ENCODE measurements at regions not wholly inside any gene's neighbourhood (a gene's known extent, or its start where the extent isn't known, plus 50 kb on each side); places are given as distances from the start of the nearest gene placed in this dataset.

GRCh38 chr9:14524873-14525515, 168.2 kb downstream of the ZDHHC21 start:
- H3K27me3 Mint-ChIP-seq = no peaks in the 10 kb centered on the region
- H3K36me3 Mint-ChIP-seq = no peaks in the 10 kb centered on the region
- H3K4me1 Mint-ChIP-seq = no peaks in the 10 kb centered on the region
- no peaks in the 10 kb centered on the region for H3K9me3 Mint-ChIP-seq
- H3K4me3 Mint-ChIP-seq = no peak overlapping the region
- H3K9me3 ChIP-seq (ENCODE audit: low read length) = no peaks in the 10 kb centered on the region
- ChIA-PET CTCF (no interaction called here), POLR2A (no interaction called here)
- no peak overlapping the region for H3K27ac Mint-ChIP-seq
- DNase-seq = no peak
- H3K4me1 ChIP-seq (ENCODE audit: insufficient read depth, low read length) = no peaks in the 10 kb centered on the region
- H3K27ac ChIP-seq (ENCODE audit: low read depth, low read length) = peak overlapping the region; percentile 32
- no peaks in the 10 kb centered on the region for H3K27me3 ChIP-seq (ENCODE audit: insufficient read depth, low read length, poor library complexity, severe bottlenecking)
- no peaks in the 10 kb centered on the region for H3K36me3 ChIP-seq (ENCODE audit: insufficient read depth, low read length)
- H3K4me3 ChIP-seq (ENCODE audit: low read length) = no peak overlapping the region

GRCh38 chr9:14523545-14523944, 169.7 kb downstream of the ZDHHC21 start:
- Mint-ChIP-seq H3K27ac (no peak overlapping the region), H3K4me3 (no peak overlapping the region), H3K27me3 (no peaks in the 10 kb centered on the region), H3K9me3 (no peaks in the 10 kb centered on the region), H3K4me1 (no peaks in the 10 kb centered on the region), H3K36me3 (no peaks in the 10 kb centered on the region)
- no peak for DNase-seq
- Histone ChIP-seq H3K27me3 (ENCODE audit: insufficient read depth, low read length, poor library complexity, severe bottlenecking) (no peaks in the 10 kb centered on the region), H3K9me3 (ENCODE audit: low read length) (no peaks in the 10 kb centered on the region), H3K4me1 (ENCODE audit: insufficient read depth, low read length) (no peaks in the 10 kb centered on the region), H3K27ac (ENCODE audit: low read depth, low read length) (peak overlapping the region; percentile 35), H3K4me3 (ENCODE audit: low read length) (no peak overlapping the region), H3K36me3 (ENCODE audit: insufficient read depth, low read length) (no peaks in the 10 kb centered on the region)
- ChIA-PET POLR2A (no interaction called here), CTCF (no interaction called here)

GRCh38 chr9:14522627-14523379, 170.4 kb downstream of the ZDHHC21 start:
- H3K27ac Mint-ChIP-seq = no peak overlapping the region
- Histone ChIP-seq H3K4me3 (ENCODE audit: low read length) (no peak overlapping the region), H3K27me3 (ENCODE audit: insufficient read depth, low read length, poor library complexity, severe bottlenecking) (no peaks in the 10 kb centered on the region), H3K4me1 (ENCODE audit: insufficient read depth, low read length) (no peaks in the 10 kb centered on the region), H3K9me3 (ENCODE audit: low read length) (no peaks in the 10 kb centered on the region), H3K27ac (ENCODE audit: low read depth, low read length) (peak overlapping the region; percentile 35), H3K36me3 (ENCODE audit: insufficient read depth, low read length) (no peaks in the 10 kb centered on the region)
- H3K9me3 Mint-ChIP-seq = no peaks in the 10 kb centered on the region
- ChIA-PET POLR2A (no interaction called here), CTCF (no interaction called here)
- H3K4me1 Mint-ChIP-seq = no peaks in the 10 kb centered on the region
- no peaks in the 10 kb centered on the region for H3K36me3 Mint-ChIP-seq
- H3K4me3 Mint-ChIP-seq = no peak overlapping the region
- H3K27me3 Mint-ChIP-seq = no peaks in the 10 kb centered on the region
- no peak for DNase-seq

- Histone ChIP-seq H3K4me1 (ENCODE audit: insufficient read depth, low read length) (no peaks in the 10 kb centered on the region), H3K27ac (ENCODE audit: low read depth, low read length) (no peak overlapping the region), H3K36me3 (ENCODE audit: insufficient read depth, low read length) (no peaks in the 10 kb centered on the region), H3K4me3 (ENCODE audit: low read length) (no peak overlapping the region), H3K27me3 (ENCODE audit: insufficient read depth, low read length, poor library complexity, severe bottlenecking) (no peaks in the 10 kb centered on the region), H3K9me3 (ENCODE audit: low read length) (no peaks in the 10 kb centered on the region)
- Mint-ChIP-seq H3K27ac (no peak overlapping the region), H3K4me3 (no peak overlapping the region), H3K4me1 (no peaks in the 10 kb centered on the region), H3K36me3 (no peaks in the 10 kb centered on the region), H3K27me3 (peaks cover 0 to 2% of the 10 kb centered on the region in 2 donors), H3K9me3 (no peaks in the 10 kb centered on the region)
- ChIA-PET POLR2A (no interaction called here), CTCF (no interaction called here)
- DNase-seq = no peak
These were observed 172.9 kb downstream of the ZDHHC21 start for GRCh38 chr9:14520341-14520740.

- Mint-ChIP-seq H3K36me3 (no peaks in the 10 kb centered on the region), H3K4me1 (no peaks in the 10 kb centered on the region), H3K4me3 (no peak overlapping the region), H3K9me3 (no peaks in the 10 kb centered on the region), H3K27me3 (peaks cover 0 to 4% of the 10 kb centered on the region in 2 donors), H3K27ac (no peak overlapping the region)
- H3K9me3 ChIP-seq (ENCODE audit: low read length) = no peaks in the 10 kb centered on the region
- POLR2A ChIA-PET = interaction anchor here (0.6 kb wide), 1 partner anchor 52 kb away, joined by 3 read pairs; no protein-coding TSS in a partner anchor
- DNase-seq = no peak
- H3K27me3 ChIP-seq (ENCODE audit: insufficient read depth, low read length, poor library complexity, severe bottlenecking) = no peaks in the 10 kb centered on the region
- no peak overlapping the region for H3K4me3 ChIP-seq (ENCODE audit: low read length)
- CTCF ChIA-PET = no interaction called here
- H3K4me1 ChIP-seq (ENCODE audit: insufficient read depth, low read length) = no peaks in the 10 kb centered on the region
- H3K27ac ChIP-seq (ENCODE audit: low read depth, low read length) = no peak overlapping the region
- no peaks in the 10 kb centered on the region for H3K36me3 ChIP-seq (ENCODE audit: insufficient read depth, low read length)
These were observed 175.9 kb downstream of the ZDHHC21 start for GRCh38 chr9:14517154-14517906.

- Histone ChIP-seq H3K36me3 (ENCODE audit: insufficient read depth, low read length) (no peaks in the 10 kb centered on the region), H3K9me3 (ENCODE audit: low read length) (no peaks in the 10 kb centered on the region), H3K4me1 (ENCODE audit: insufficient read depth, low read length) (no peaks in the 10 kb centered on the region), H3K27ac (ENCODE audit: low read depth, low read length) (no peak overlapping the region), H3K4me3 (ENCODE audit: low read length) (no peak overlapping the region), H3K27me3 (ENCODE audit: insufficient read depth, low read length, poor library complexity, severe bottlenecking) (no peaks in the 10 kb centered on the region)
- H3K36me3 Mint-ChIP-seq = no peaks in the 10 kb centered on the region
- no peak for DNase-seq
- H3K27me3 Mint-ChIP-seq = peaks cover 0 to 4% of the 10 kb centered on the region in 2 donors
- no peak overlapping the region for H3K4me3 Mint-ChIP-seq
- ChIA-PET POLR2A (interaction anchor here (0.6 kb wide), 1 partner anchor 51 kb away, joined by 3 read pairs; no protein-coding TSS in a partner anchor), CTCF (no interaction called here)
- H3K9me3 Mint-ChIP-seq = no peaks in the 10 kb centered on the region
- no peaks in the 10 kb centered on the region for H3K4me1 Mint-ChIP-seq
- H3K27ac Mint-ChIP-seq = no peak overlapping the region
These were observed 176.6 kb downstream of the ZDHHC21 start for GRCh38 chr9:14516656-14517055.

GRCh38 chr9:14515571-14516198, 177.5 kb downstream of the ZDHHC21 start:
- H3K4me3 Mint-ChIP-seq = no peak overlapping the region
- Histone ChIP-seq H3K27ac (ENCODE audit: low read depth, low read length) (no peak overlapping the region), H3K27me3 (ENCODE audit: insufficient read depth, low read length, poor library complexity, severe bottlenecking) (no peaks in the 10 kb centered on the region), H3K4me1 (ENCODE audit: insufficient read depth, low read length) (no peaks in the 10 kb centered on the region), H3K36me3 (ENCODE audit: insufficient read depth, low read length) (no peaks in the 10 kb centered on the region), H3K4me3 (ENCODE audit: low read length) (no peak overlapping the region), H3K9me3 (ENCODE audit: low read length) (no peaks in the 10 kb centered on the region)
- ChIA-PET POLR2A (no interaction called here), CTCF (no interaction called here)
- DNase-seq = no peak
- H3K4me1 Mint-ChIP-seq = no peaks in the 10 kb centered on the region
- no peak overlapping the region for H3K27ac Mint-ChIP-seq
- no peaks in the 10 kb centered on the region for H3K36me3 Mint-ChIP-seq
- peaks cover 0 to 4% of the 10 kb centered on the region in 2 donors for H3K27me3 Mint-ChIP-seq
- no peaks in the 10 kb centered on the region for H3K9me3 Mint-ChIP-seq

- ChIA-PET POLR2A (no interaction called here), CTCF (no interaction called here)
- no peak overlapping the region for H3K4me3 ChIP-seq (ENCODE audit: low read length)
- H3K27ac ChIP-seq (ENCODE audit: low read depth, low read length) = no peak overlapping the region
- H3K36me3 ChIP-seq (ENCODE audit: insufficient read depth, low read length) = no peaks in the 10 kb centered on the region
- H3K27ac Mint-ChIP-seq = no peak overlapping the region
- no peaks in the 10 kb centered on the region for H3K36me3 Mint-ChIP-seq
- no peaks in the 10 kb centered on the region for H3K9me3 Mint-ChIP-seq
- H3K4me1 ChIP-seq (ENCODE audit: insufficient read depth, low read length) = no peaks in the 10 kb centered on the region
- H3K4me1 Mint-ChIP-seq = no peaks in the 10 kb centered on the region
- no peaks in the 10 kb centered on the region for H3K27me3 ChIP-seq (ENCODE audit: insufficient read depth, low read length, poor library complexity, severe bottlenecking)
- H3K27me3 Mint-ChIP-seq = peaks cover 0 to 4% of the 10 kb centered on the region in 2 donors
- no peak overlapping the region for H3K4me3 Mint-ChIP-seq
- DNase-seq = no peak
- H3K9me3 ChIP-seq (ENCODE audit: low read length) = no peaks in the 10 kb centered on the region
These were observed 178.2 kb downstream of the ZDHHC21 start for GRCh38 chr9:14515049-14515448.
